PFSK-1 (cell line): ENCODE measurements at regions not wholly inside any gene's neighbourhood (a gene's known extent, or its start where the extent isn't known, plus 50 kb on each side); places are given as distances from the start of the nearest gene placed in this dataset.

Source experiments
- POLR2AphosphoS5 ChIP-seq: IDR thresholded peaks from 2 replicates; pipeline ENCODE4 v1.6.1; 2012; ENCODE audit warnings: low read depth, mild to moderate bottlenecking, control low read depth, low read length, moderate library complexity
- SIN3A ChIP-seq: IDR thresholded peaks from 2 replicates; pipeline ENCODE4 v1.6.1; 2012; ENCODE audit warnings: mild to moderate bottlenecking, low read length, moderate library complexity, borderline replicate concordance; ENCODE audit not compliant: insufficient read depth
- TAF1 ChIP-seq: IDR thresholded peaks from 2 replicates; pipeline ENCODE4 v1.6.1; 2012; ENCODE audit warnings: low read length, control low read depth, borderline replicate concordance; ENCODE audit not compliant: insufficient read depth
- TF ChIP-seq, protein P1 (sequence below), 2 experiments: IDR thresholded peaks; 2 replicates each; pipeline versions ENCODE4 v1.6.1 to v1.8.0; 2011 to 2012; ENCODE audit warnings: low read depth in 2 of 2, low read length in 2 of 2, control low read depth in 1 of 2, inconsistent platforms in 1 of 2, mild to moderate bottlenecking in 1 of 2, moderate library complexity in 1 of 2; ENCODE audit not compliant: insufficient read depth in 1 of 2

DNA sequence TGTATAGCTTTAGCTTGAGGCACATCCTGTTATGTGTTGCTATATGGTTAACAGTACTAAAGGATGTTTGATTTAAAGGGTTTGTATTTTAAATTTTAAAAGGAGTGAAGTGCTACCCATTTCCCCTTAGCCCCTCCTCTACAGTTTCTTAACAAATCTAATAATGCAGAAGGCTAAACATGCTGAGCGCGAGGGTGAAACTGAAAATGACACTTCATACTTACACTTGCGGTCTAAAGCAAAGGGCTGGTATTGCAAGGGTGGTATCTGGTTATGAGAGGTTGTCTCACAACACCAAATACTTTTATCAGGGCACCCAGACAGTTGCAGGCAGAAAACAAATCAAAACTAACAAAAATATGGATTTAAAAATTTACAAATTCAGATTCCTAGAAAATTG lies 172.3 kb downstream of the SIPA1L2 start:
- no peak for TF ChIP-seq TAF1
- no peak for TF ChIP-seq POLR2AphosphoS5
- TF ChIP-seq, protein P1, sequence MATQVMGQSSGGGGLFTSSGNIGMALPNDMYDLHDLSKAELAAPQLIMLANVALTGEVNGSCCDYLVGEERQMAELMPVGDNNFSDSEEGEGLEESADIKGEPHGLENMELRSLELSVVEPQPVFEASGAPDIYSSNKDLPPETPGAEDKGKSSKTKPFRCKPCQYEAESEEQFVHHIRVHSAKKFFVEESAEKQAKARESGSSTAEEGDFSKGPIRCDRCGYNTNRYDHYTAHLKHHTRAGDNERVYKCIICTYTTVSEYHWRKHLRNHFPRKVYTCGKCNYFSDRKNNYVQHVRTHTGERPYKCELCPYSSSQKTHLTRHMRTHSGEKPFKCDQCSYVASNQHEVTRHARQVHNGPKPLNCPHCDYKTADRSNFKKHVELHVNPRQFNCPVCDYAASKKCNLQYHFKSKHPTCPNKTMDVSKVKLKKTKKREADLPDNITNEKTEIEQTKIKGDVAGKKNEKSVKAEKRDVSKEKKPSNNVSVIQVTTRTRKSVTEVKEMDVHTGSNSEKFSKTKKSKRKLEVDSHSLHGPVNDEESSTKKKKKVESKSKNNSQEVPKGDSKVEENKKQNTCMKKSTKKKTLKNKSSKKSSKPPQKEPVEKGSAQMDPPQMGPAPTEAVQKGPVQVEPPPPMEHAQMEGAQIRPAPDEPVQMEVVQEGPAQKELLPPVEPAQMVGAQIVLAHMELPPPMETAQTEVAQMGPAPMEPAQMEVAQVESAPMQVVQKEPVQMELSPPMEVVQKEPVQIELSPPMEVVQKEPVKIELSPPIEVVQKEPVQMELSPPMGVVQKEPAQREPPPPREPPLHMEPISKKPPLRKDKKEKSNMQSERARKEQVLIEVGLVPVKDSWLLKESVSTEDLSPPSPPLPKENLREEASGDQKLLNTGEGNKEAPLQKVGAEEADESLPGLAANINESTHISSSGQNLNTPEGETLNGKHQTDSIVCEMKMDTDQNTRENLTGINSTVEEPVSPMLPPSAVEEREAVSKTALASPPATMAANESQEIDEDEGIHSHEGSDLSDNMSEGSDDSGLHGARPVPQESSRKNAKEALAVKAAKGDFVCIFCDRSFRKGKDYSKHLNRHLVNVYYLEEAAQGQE (IDR thresholded peaks at IDR 0.05; ENCODE audit: insufficient read depth in 1 of 2, low read depth in 2 of 2, low read length in 2 of 2), result no peak
- no peak for TF ChIP-seq SIN3A
